ENCODE measurements at regions not wholly inside any gene's neighbourhood (a gene's known extent, or its start where the extent isn't known, plus 50 kb on each side); places are given as distances from the start of the nearest gene placed in this dataset.
"Not testable (repeated sequence)": the region's sequence is repeated elsewhere in the genome, so short reads cannot be mapped to it uniquely, and the experiment has no call there.

GRCh38 chr5:28648108-28648507 lies 1609.7 kb upstream of the CDH9 start:
- 70 to 72% methylated on average over 2 of the region's 2 CpGs for WGBS, 2 donors
- intact Hi-C loops (cut with DNase I; ENCODE audit: low total_unique reads): no loop called here
- Histone ChIP-seq H3K9me3 (no peaks in the 10 kb centered on the region), H3K36me3 (ENCODE audit: low read depth, missing control alignments) (no peaks in the 10 kb centered on the region), H3K27me3 (no peaks in the 10 kb centered on the region), H3K4me3 (no peak overlapping the region), H3K27ac (no peak overlapping the region), H3K4me1 (no peaks in the 10 kb centered on the region)
- no peak for DNase-seq
- TF ChIP-seq CTCF (IDR thresholded peaks at IDR 0.05) (no peak), POLR2A (IDR thresholded peaks at IDR 0.05) (no peak)

GRCh38 chr5:28632607-28633006 lies 1594.2 kb upstream of the CDH9 start:
- TF ChIP-seq CTCF (IDR thresholded peaks at IDR 0.05): no peak
- no peak for TF ChIP-seq POLR2A (IDR thresholded peaks at IDR 0.05)
- peak; percentile 52 for DNase-seq
- Histone ChIP-seq H3K27ac (no peak overlapping the region), H3K4me1 (no peaks in the 10 kb centered on the region), H3K9me3 (no peaks in the 10 kb centered on the region), H3K36me3 (ENCODE audit: low read depth, missing control alignments) (no peaks in the 10 kb centered on the region), H3K27me3 (no peaks in the 10 kb centered on the region), H3K4me3 (peak overlapping the region in 1 of 2 donors; percentile 14)
- intact Hi-C loops (cut with DNase I; ENCODE audit: low total_unique reads): no loop called here
- WGBS, 2 donors: 69 to 83% methylated on average over 9 of the region's 9 CpGs

GRCh38 chr5:28603869-28604268 lies 1565.5 kb upstream of the CDH9 start:
- H3K27me3 ChIP-seq: no peaks in the 10 kb centered on the region
- no peaks in the 10 kb centered on the region for H3K4me1 ChIP-seq
- TF ChIP-seq POLR2A (IDR thresholded peaks at IDR 0.05): no peak
- no peak for TF ChIP-seq CTCF (IDR thresholded peaks at IDR 0.05)
- no peaks in the 10 kb centered on the region for H3K9me3 ChIP-seq
- H3K36me3 ChIP-seq (ENCODE audit: low read depth, missing control alignments): no peaks in the 10 kb centered on the region
- WGBS, 2 donors: 92% methylated on average over 3 of the region's 3 CpGs
- no peak overlapping the region for H3K4me3 ChIP-seq
- no peak for DNase-seq
- intact Hi-C loops (cut with DNase I; ENCODE audit: low total_unique reads): no loop called here
- H3K27ac ChIP-seq: no peak overlapping the region

- Histone ChIP-seq H3K4me1 (no peaks in the 10 kb centered on the region), H3K27me3 (no peaks in the 10 kb centered on the region), H3K9me3 (no peaks in the 10 kb centered on the region), H3K27ac (no peak overlapping the region), H3K4me3 (no peak overlapping the region), H3K36me3 (ENCODE audit: low read depth, missing control alignments) (no peaks in the 10 kb centered on the region)
- WGBS, 2 donors: 76 to 84% methylated on average over 2 of the region's 2 CpGs
- intact Hi-C loops (cut with DNase I; ENCODE audit: low total_unique reads): no loop called here
- no peak for TF ChIP-seq POLR2A (IDR thresholded peaks at IDR 0.05)
- no peak for TF ChIP-seq CTCF (IDR thresholded peaks at IDR 0.05)
- no peak for DNase-seq
Observed at GRCh38 chr5:28602429-28602828, 1564.0 kb upstream of the CDH9 start.

GRCh38 chr5:28596707-28597106 lies 1558.3 kb upstream of the CDH9 start:
- H3K9me3 ChIP-seq; DNase-seq; H3K4me1 ChIP-seq; H3K4me3 ChIP-seq; H3K27me3 ChIP-seq; intact Hi-C loops (cut with DNase I; ENCODE audit: low total_unique reads); H3K27ac ChIP-seq; H3K36me3 ChIP-seq (ENCODE audit: low read depth, missing control alignments): not testable (repeated sequence)
- whole genome bisulfite sequencing, 2 donors: 73 to 80% methylated on average over 20 to 25 of the region's 26 CpGs

Measured in testis (tissue), 2 donors.